GM23248 (cell line): ENCODE measurements at regions not wholly inside any gene's neighbourhood (a gene's known extent, or its start where the extent isn't known, plus 50 kb on each side); places are given as distances from the start of the nearest gene placed in this dataset.
A peak's percentile ranks its signal among the peaks of the same experiment; 100 is the strongest.

ENCODE experiments used
- DNase-seq: peaks from one replicate; pipeline ENCODE4 v3.0.0-alpha.2; 2015
- H2AFZ ChIP-seq: fragments of 200-600 bp; sonication (generic); 2 replicates; pipeline ENCODE4 v1.6.1; 2016; ENCODE audit warnings: antibody characterized with exemption
- H3F3A ChIP-seq: fragments of 200-600 bp; sonication (generic); 2 replicates; pipeline ENCODE4 v1.6.1; 2016; ENCODE audit warnings: mild to moderate bottlenecking, antibody characterized with exemption, mixed run types; ENCODE audit not compliant: insufficient read depth
- H3K27ac ChIP-seq: fragments of 200-600 bp; sonication (generic); 2 replicates; pipeline ENCODE4 v1.5.1; 2016; ENCODE audit warnings: mild to moderate bottlenecking
- H3K27me3 ChIP-seq: fragments of 200-600 bp; sonication (generic); replicated peaks from 2 replicates; pipeline ENCODE4 v1.6.1; 2016; ENCODE audit warnings: mild to moderate bottlenecking; ENCODE audit not compliant: insufficient read depth
- H3K36me3 ChIP-seq: fragments of 200-600 bp; sonication (generic); 2 replicates; pipeline ENCODE4 v1.6.1; 2016; ENCODE audit warnings: low read depth, mild to moderate bottlenecking
- H3K4me1 ChIP-seq: fragments of 200-600 bp; sonication (generic); 2 replicates; pipeline ENCODE4 v1.6.1; 2016; ENCODE audit warnings: mild to moderate bottlenecking; ENCODE audit not compliant: insufficient read depth
- H3K4me2 ChIP-seq: fragments of 200-600 bp; sonication (generic); one replicate; pipeline ENCODE4 v1.6.1; 2016; ENCODE audit warnings: mild to moderate bottlenecking; ENCODE audit not compliant: unreplicated experiment
- H3K4me3 ChIP-seq: fragments of 200-600 bp; sonication (generic); 2 replicates; pipeline ENCODE4 v1.5.1; 2016; ENCODE audit warnings: mild to moderate bottlenecking
- H3K79me2 ChIP-seq: fragments of 200-600 bp; sonication (generic); 2 replicates; pipeline ENCODE4 v1.6.1; 2016; ENCODE audit warnings: mild to moderate bottlenecking; ENCODE audit not compliant: insufficient read depth
- H3K9ac ChIP-seq: fragments of 200-600 bp; sonication (generic); 2 replicates; pipeline ENCODE4 v1.6.1; 2016; ENCODE audit warnings: mild to moderate bottlenecking
- H3K9me2 ChIP-seq: fragments of 200-600 bp; sonication (generic); 2 replicates; pipeline ENCODE4 v1.6.1; 2016; ENCODE audit warnings: mixed run types, mild to moderate bottlenecking, moderate library complexity; ENCODE audit not compliant: insufficient read depth
- H3K9me3 ChIP-seq: fragments of 200-600 bp; sonication (generic); one replicate; pipeline ENCODE4 v1.6.1; 2017; ENCODE audit warnings: low read depth
- H4K20me1 ChIP-seq: fragments of 200-600 bp; sonication (generic); 2 replicates; pipeline ENCODE4 v1.6.0; 2016; ENCODE audit not compliant: insufficient read depth
- EZH2 ChIP-seq: fragments of 200-600 bp; sonication (generic); IDR thresholded peaks from 2 replicates; pipeline ENCODE4 v1.6.1; 2018; ENCODE audit warnings: antibody characterized with exemption, mild to moderate bottlenecking; ENCODE audit not compliant: insufficient read depth, poor library complexity, severe bottlenecking
- EZH2phosphoT487 ChIP-seq: fragments of 200-600 bp; sonication (generic); IDR thresholded peaks from 2 replicates; pipeline ENCODE4 v1.6.1; 2018; ENCODE audit warnings: antibody characterized with exemption, moderate library complexity, mild to moderate bottlenecking, low read depth; ENCODE audit not compliant: insufficient read depth
- WGBS, 2 experiments: methylation state at CpG; one replicate each; pipeline ENCODE4 v1.1.6; 2015 to 2017; ENCODE audit warnings: low lambda C conversion rate in 2 of 2, low coverage in 1 of 2; ENCODE audit errors: missing lambda C conversion rate in 2 of 2; 5-methylcytosine and 5-hydroxymethylcytosine counted together
- in situ Hi-C: fragments of 300-500 bp; cut with MboI; formaldehyde crosslinking; loops from 2 replicates; pipeline ENCODE4 v1.15.0; 2020

GRCh38 chr2:176490061-176490861 is 221.0 kb downstream of the MTX2 start:
- DNase-seq: no peak
- 79 to 82% methylated on average over 40 to 47 of the region's 47 CpGs for WGBS, 2 experiments
- TF ChIP-seq EZH2phosphoT487: no peak
- no peak for TF ChIP-seq EZH2
- in situ Hi-C loops: no loop called here
- peaks cover 38% of the 10 kb centered on the region for H3F3A ChIP-seq
- peaks cover 52% of the 10 kb centered on the region for H3K4me1 ChIP-seq
- H3K79me2 ChIP-seq: no peaks in the 10 kb centered on the region
- peak overlapping the region; percentile 76 for H3K4me2 ChIP-seq
- peak overlapping the region; percentile 80 for H3K27ac ChIP-seq
- H2AFZ ChIP-seq: peak overlapping the region; percentile 65
- H3K36me3 ChIP-seq: no peaks in the 10 kb centered on the region
- H4K20me1 ChIP-seq: no peaks in the 10 kb centered on the region
- H3K27me3 ChIP-seq: no peaks in the 10 kb centered on the region
- peak overlapping the region; percentile 66 for H3K9ac ChIP-seq
- H3K4me3 ChIP-seq: peak overlapping the region; percentile 53
- H3K9me2 ChIP-seq: no peaks in the 10 kb centered on the region; the same call in 1 of the 2 replicates
- no peaks in the 10 kb centered on the region for H3K9me3 ChIP-seq

GRCh38 chr2:176491172-176491904 is 222.1 kb downstream of the MTX2 start:
- peak; percentile 98 for DNase-seq
- in situ Hi-C loops: no loop called here
- Histone ChIP-seq H2AFZ (peak overlapping the region; percentile 65), H3K9me2 (no peaks in the 10 kb centered on the region; the same call in 1 of the 2 replicates), H3K79me2 (no peaks in the 10 kb centered on the region), H4K20me1 (no peaks in the 10 kb centered on the region), H3K9ac (peak overlapping the region; percentile 66), H3K27ac (peak overlapping the region; percentile 80), H3K9me3 (no peaks in the 10 kb centered on the region), H3K4me2 (peak overlapping the region; percentile 76), H3K4me1 (peaks cover 54% of the 10 kb centered on the region), H3F3A (peaks cover 38% of the 10 kb centered on the region), H3K36me3 (no peaks in the 10 kb centered on the region), H3K4me3 (peak overlapping the region; percentile 53), H3K27me3 (no peaks in the 10 kb centered on the region)
- WGBS, 2 experiments: 1% methylated on average over 9 of the region's 9 CpGs
- TF ChIP-seq EZH2 (no peak), EZH2phosphoT487 (no peak)

GRCh38 chr2:176492583-176492982 is 223.3 kb downstream of the MTX2 start:
- in situ Hi-C loops: no loop called here
- no peak overlapping the region for H3K4me2 ChIP-seq

GRCh38 chr2:176493226-176493825 is 224.1 kb downstream of the MTX2 start:
- Histone ChIP-seq H3K36me3 (no peaks in the 10 kb centered on the region), H2AFZ (no peak overlapping the region), H3K9me2 (no peaks in the 10 kb centered on the region; the same call in 1 of the 2 replicates), H3K79me2 (no peaks in the 10 kb centered on the region), H3F3A (peaks cover 33% of the 10 kb centered on the region), H3K27me3 (no peaks in the 10 kb centered on the region), H3K9ac (no peak overlapping the region), H3K4me1 (peaks cover 50% of the 10 kb centered on the region), H3K27ac (no peak overlapping the region), H3K9me3 (no peaks in the 10 kb centered on the region), H4K20me1 (no peaks in the 10 kb centered on the region), H3K4me2 (no peak overlapping the region), H3K4me3 (no peak overlapping the region)
- WGBS, 2 experiments: 84% methylated on average over 7 of the region's 7 CpGs
- in situ Hi-C loops: no loop called here
- TF ChIP-seq EZH2 (no peak), EZH2phosphoT487 (no peak)
- DNase-seq: no peak

More at GRCh38 chr2:176492583-176492982, 223.3 kb downstream of the MTX2 start:
- TF ChIP-seq EZH2: no peak
- TF ChIP-seq EZH2phosphoT487: no peak
- Histone ChIP-seq H3K9me2 (no peaks in the 10 kb centered on the region; the same call in 1 of the 2 replicates), H3F3A (peaks cover 38% of the 10 kb centered on the region), H3K4me1 (peaks cover 54% of the 10 kb centered on the region), H3K9me3 (no peaks in the 10 kb centered on the region), H3K9ac (no peak overlapping the region), H2AFZ (no peak overlapping the region), H3K27me3 (no peaks in the 10 kb centered on the region), H3K27ac (no peak overlapping the region), H3K36me3 (no peaks in the 10 kb centered on the region), H4K20me1 (no peaks in the 10 kb centered on the region), H3K79me2 (no peaks in the 10 kb centered on the region), H3K4me3 (no peak overlapping the region)
- WGBS, 2 experiments: 83 to 85% methylated on average over 1 of the region's 1 CpG
- no peak for DNase-seq
